Right lobe of liver (tissue), 4 donors: ENCODE measurements at regions not wholly inside any gene's neighbourhood (a gene's known extent, or its start where the extent isn't known, plus 50 kb on each side); places are given as distances from the start of the nearest gene placed in this dataset.
"Not testable (repeated sequence)": the region's sequence is repeated elsewhere in the genome, so short reads cannot be mapped to it uniquely, and the experiment has no call there.

Experiments
- POLR2A ChIP-seq: fragments of 450-650 bp; IDR thresholded peaks from one replicate; pipeline ENCODE4 v1.6.1; 2017; ENCODE audit warnings: antibody characterized with exemption, mild to moderate bottlenecking
- TF ChIP-seq, protein P1 (sequence below), 4 donors: fragments of 200-600 bp in 3 of 4; fragments of 450-650 bp in 1 of 4; IDR thresholded peaks; one replicate each; pipeline versions ENCODE4 v1.5.1 to v1.8.0; 2016 to 2022; ENCODE audit warnings: antibody characterized with exemption in 4 of 4, mild to moderate bottlenecking in 2 of 4
- donor health status: DM: no; HTN: no; CAD: no.
- donor health status: DM: no; HTN: no; CAD: no.
- donor health status: DM: no; HTN: yes; CAD: no.

DNA sequence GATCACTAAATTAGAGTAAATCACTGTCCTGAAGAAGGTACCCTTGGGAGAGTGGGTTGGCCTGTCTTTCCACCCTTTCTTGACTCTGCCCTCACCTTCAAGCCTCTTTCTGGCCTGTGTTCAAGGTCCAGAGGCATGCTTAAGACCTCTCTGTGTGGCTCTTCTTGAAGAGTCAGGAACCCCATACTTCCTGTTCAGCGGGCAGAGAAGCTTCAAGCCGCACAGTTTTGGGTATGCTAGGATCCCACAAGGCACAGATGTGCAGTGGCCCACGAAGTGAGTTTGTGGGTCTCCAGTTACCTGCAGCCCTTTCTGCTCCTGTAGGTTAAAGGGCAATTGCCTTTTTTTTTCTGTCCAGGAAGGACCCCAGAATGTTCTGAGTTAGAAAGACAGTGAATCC is 185.4 kb downstream of the FAM72C start:
- TF ChIP-seq POLR2A: not testable (repeated sequence)
- TF ChIP-seq, protein P1, sequence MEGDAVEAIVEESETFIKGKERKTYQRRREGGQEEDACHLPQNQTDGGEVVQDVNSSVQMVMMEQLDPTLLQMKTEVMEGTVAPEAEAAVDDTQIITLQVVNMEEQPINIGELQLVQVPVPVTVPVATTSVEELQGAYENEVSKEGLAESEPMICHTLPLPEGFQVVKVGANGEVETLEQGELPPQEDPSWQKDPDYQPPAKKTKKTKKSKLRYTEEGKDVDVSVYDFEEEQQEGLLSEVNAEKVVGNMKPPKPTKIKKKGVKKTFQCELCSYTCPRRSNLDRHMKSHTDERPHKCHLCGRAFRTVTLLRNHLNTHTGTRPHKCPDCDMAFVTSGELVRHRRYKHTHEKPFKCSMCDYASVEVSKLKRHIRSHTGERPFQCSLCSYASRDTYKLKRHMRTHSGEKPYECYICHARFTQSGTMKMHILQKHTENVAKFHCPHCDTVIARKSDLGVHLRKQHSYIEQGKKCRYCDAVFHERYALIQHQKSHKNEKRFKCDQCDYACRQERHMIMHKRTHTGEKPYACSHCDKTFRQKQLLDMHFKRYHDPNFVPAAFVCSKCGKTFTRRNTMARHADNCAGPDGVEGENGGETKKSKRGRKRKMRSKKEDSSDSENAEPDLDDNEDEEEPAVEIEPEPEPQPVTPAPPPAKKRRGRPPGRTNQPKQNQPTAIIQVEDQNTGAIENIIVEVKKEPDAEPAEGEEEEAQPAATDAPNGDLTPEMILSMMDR (IDR thresholded peaks at IDR 0.05): not testable (repeated sequence)
